ENCODE measurements at regions not wholly inside any gene's neighbourhood (a gene's known extent, or its start where the extent isn't known, plus 50 kb on each side); places are given as distances from the start of the nearest gene placed in this dataset.

GRCh38 chr15:79549196-79549595 lies 117.1 kb downstream of the MINAR1 start:
- no peak for TF ChIP-seq CTCF (IDR thresholded peaks at IDR 0.05; ENCODE audit: low read depth, low read length, poor library complexity, severe bottlenecking)
- TF ChIP-seq EZH2phosphoT487 (IDR thresholded peaks at IDR 0.05; ENCODE audit: borderline replicate concordance, low read length), result no peak
